DMS53 treated with DMSO at 0.1 percent for 48 hours (cell line): ENCODE measurements at regions not wholly inside any gene's neighbourhood (a gene's known extent, or its start where the extent isn't known, plus 50 kb on each side); places are given as distances from the start of the nearest gene placed in this dataset.

Experiments
- DNase-seq: peaks from one replicate; lab custom pipeline; 2025; ENCODE audit not compliant: unreplicated experiment; lab: John Stamatoyannopoulos, UW

DNA sequence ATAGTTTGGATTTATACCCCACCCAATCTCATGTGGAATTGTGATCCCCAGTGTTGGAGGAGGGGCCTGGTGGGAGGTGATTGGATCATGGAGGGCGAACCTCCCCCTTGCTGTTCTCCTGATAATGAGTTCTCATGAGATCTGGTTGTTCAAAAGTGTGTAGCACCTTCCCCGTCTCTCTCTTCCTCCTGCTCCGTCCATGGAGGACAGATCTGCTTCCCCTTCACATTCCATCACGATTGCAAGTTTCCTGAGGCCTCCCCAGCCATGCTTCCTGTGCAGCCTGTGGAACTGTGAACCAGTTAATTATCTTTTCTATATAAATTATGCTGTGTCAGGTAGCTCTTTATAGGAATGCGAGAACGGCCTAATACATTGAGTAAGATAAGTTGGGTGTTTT, 518.8 kb upstream of the LCORL start:
- DNase-seq = no peak

- no peak for DNase-seq
These were observed 516.6 kb upstream of the LCORL start for GRCh38 chr4:18538121-18538520.

GRCh38 chr4:18536428-18536827, 514.9 kb upstream of the LCORL start:
- DNase-seq = no peak

- DNase-seq = no peak
These were observed 514.4 kb upstream of the LCORL start for GRCh38 chr4:18535948-18536347.

GRCh38 chr4:18533262-18533775, 511.8 kb upstream of the LCORL start:
- DNase-seq = no peak

DNA sequence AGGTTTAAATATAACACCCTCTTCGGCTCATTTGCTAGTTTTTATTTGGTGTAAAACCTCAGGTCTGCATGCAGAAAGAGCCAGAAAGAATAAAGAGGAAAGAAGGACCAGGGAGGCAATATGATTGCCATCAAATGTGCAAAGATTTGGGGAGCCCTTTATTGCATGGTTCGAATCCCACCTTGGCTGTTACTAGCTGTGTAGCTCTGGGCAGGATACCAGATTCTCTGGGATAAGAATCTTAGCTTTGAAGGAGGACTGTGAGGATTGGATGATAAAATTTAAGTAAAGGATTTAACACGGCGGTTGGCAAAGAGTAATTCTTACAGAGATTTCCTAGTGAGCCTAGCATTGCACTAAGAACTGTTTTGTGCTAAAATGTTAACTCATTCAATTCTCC, 510.2 kb upstream of the LCORL start:
- no peak for DNase-seq

DNA sequence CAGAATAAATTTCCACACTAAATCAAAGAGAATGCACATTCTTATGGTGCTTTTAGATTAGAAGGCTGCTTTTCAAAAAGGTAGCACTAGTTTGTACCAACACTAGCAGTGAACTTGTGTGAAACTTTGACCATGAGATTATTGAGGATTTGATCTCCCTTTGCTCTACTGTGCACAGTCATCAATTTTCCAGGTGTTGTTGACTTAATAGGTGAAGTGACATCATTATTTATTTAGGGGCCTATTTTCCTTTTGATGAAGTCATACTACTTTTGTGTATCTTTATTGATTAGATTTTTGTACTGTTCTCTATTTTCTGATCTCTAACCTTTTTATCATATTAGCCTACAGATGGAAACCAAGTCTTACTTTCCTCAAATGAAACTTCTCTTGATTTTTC, 507.9 kb upstream of the LCORL start:
- peak; percentile 43 for DNase-seq

GRCh38 chr4:18524667-18525066, 503.1 kb upstream of the LCORL start:
- DNase-seq = no peak

GRCh38 chr4:18518098-18518497, 496.5 kb upstream of the LCORL start:
- DNase-seq = no peak

- DNase-seq = no peak
These were observed 492.3 kb upstream of the LCORL start for GRCh38 chr4:18513861-18514260.

DNA sequence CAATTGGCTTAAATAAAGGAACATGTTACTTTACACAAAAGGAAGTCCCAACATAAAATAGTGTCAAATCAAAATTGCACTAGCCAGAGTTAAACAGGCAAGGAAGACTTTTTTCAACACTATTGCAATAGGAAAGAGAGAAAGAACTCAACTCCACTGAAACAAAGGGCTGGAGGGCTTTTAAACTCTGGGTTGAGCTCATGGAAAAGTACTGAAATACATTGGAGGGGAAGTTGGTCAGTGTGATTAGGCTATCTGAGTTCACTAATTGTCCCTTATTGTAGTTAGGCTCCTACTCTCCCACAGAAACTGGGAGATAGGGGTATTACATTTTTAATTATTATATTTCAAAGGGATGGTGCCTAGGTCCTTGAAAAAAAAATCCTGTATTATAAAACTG, 491.2 kb upstream of the LCORL start:
- no peak for DNase-seq

- no peak for DNase-seq
These were observed 490.2 kb upstream of the LCORL start for GRCh38 chr4:18511727-18512126.

DNA sequence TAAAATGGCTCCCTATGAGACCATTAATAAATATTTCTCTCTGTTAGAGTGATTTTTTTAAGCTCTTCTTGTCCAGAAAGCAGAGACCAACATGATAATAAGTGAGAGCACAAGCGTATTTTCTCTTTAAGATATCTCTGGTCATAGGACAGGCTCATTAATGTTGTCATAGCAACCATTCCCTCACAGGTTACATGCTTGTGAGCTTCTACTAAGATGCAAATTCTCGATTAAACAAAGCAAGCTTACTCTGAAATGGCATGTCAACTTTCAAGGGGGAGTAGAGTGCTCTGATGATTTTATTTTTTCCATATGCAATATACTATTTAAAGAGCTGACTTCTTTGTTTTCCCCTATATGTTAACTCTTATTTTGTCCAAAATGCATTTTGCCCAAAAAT, 487.2 kb upstream of the LCORL start:
- DNase-seq = no peak

DNA sequence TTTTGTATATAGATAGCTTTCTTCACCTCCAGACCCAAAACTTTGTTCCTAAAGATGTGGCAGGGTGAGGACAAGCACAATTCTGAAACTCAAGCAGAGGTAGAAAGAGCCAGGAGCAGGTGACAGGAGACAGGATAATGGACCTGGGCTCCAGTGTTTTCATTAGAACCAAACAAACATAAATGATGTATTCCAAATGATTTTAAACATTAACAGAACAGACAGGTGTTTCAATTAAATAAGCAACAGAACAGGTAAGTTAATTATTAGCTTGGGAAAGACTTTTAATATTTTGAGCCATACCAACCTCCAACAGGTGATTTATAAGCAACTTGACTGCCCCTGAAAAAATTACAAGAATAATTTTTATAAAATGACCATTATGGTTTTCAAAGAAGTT, 459.4 kb upstream of the LCORL start:
- peak; percentile 94 for DNase-seq

DNA sequence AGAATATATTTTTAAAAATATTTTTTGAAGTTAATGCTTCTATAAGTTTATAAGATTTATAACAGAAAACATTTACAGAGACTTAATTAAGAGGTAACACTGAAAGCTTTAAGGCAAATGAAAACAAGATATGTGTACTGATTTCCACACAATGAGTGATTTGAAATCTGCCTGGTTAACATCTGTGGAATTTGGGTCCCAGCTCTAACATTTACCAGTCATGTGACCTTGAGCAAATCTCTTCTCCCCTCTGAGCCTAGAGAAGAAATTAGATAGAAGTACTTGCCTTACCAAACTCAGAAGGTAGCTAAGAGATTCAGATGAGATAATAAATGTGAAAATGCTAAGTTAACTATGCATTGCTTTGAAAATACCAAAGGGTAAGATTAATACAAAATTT, 458.8 kb upstream of the LCORL start:
- peak; percentile 48 for DNase-seq

- DNase-seq = no peak
These were observed 458.3 kb upstream of the LCORL start for GRCh38 chr4:18479825-18480224.

- DNase-seq = no peak
These were observed 442.5 kb upstream of the LCORL start for GRCh38 chr4:18463987-18464559.

DNA sequence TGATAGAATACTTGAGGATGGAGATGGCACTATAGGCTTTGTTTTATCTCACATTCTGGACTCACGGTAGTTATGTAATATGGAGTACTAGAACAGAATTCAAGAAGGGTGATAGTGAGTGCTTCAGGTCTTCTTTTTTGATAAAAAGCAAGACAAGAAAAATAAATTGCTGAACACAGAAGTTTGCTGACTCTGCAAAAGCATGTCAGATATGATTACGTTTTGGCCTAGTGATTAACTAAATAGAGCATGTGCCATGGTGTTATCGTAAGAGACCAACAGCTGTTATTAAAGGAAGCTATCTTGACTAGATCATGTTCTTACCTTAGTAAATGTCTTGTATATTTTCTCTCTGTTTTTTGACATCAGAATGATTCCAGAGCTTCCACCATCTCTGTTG, 436.9 kb upstream of the LCORL start:
- no peak for DNase-seq

- DNase-seq = no peak
These were observed 432.8 kb upstream of the LCORL start for GRCh38 chr4:18454349-18454748.

- no peak for DNase-seq
These were observed 423.6 kb upstream of the LCORL start for GRCh38 chr4:18445110-18445509.

GRCh38 chr4:18444206-18444605, 422.7 kb upstream of the LCORL start:
- no peak for DNase-seq

GRCh38 chr4:18442957-18443356, 421.4 kb upstream of the LCORL start:
- peak; percentile 62 for DNase-seq

DNA sequence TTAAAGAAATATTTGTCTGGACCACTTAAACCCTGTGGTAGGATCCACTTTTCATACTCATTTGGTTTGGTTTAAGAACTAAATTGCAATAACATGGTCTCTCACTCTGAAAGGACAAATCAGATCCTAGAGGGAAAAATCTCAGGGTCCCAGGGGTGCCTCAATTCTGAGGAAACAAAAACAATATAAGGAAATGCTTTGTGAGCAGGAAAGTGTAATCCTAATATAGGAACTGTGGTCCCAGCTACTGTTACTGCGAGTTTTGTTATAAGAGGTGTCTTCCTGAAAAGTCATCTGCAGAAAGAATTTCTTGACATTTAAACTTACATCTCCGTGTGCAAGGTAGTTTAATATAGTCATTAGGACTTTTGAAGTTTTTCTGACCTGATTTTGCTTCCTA, 420.1 kb upstream of the LCORL start:
- no peak for DNase-seq

GRCh38 chr4:18441203-18441590, 419.6 kb upstream of the LCORL start:
- DNase-seq = no peak
